Muscle of back (tissue), 3 donors: ENCODE measurements at regions not wholly inside any gene's neighbourhood (a gene's known extent, or its start where the extent isn't known, plus 50 kb on each side); places are given as distances from the start of the nearest gene placed in this dataset.

Experiments used
- DNase-seq, 3 donors: peaks; one replicate each; pipeline versions ENCODE4 v3.0.0 to v3.0.0-alpha.2; 2013

GRCh38 chr21:41671859-41672542 is 94.9 kb downstream of the RIPK4 start:
- DNase-seq = no peak

DNA sequence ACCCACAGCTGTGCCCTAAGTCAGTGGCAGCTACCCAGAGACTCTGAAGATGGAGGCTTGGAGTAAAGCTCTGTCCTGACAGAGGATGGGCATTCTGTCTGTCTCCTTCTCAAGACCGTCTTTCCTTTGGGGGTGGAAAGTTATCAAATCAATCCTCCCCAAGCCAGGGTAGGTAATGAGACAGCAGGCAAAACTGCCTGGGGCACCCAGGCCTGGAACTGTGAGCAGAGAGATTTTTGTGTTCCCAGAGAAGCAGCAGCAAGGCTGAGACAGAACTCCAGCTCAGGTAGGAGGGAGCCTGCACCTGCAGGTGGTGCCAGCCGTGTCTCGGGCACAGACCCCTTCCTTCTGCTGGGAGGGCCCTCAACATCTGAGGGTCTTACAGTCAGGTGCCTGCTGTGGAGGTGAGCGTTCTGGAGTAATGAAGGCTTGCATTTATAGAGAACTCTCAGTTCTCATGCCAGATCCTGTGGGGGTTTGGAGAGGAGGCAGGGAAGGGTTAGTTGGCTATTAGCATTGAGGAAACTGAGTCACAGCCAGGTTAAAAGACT is 95.6 kb downstream of the RIPK4 start:
- no peak for DNase-seq

- no peak for DNase-seq
Observed at GRCh38 chr21:41670056-41670805, 96.6 kb downstream of the RIPK4 start.

DNA sequence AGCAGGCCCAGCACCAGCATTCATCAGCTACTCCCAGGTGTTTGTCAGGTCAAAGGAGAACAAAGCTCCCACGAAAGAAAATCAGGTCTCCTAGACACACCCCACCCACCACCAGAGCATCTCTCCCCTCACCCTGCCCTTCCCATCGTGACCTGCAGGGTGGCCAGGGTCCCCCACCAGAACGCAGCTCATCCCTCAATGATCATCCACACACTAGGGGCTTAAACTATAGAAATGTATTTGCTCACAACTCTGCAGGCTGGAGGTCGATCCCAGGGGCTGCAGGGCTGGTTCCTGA is 97.4 kb downstream of the RIPK4 start:
- DNase-seq = no peak

- no peak for DNase-seq
Observed at GRCh38 chr21:41668686-41669532, 97.9 kb downstream of the RIPK4 start.

GRCh38 chr21:41668051-41668541 is 98.8 kb downstream of the RIPK4 start:
- DNase-seq = no peak

DNA sequence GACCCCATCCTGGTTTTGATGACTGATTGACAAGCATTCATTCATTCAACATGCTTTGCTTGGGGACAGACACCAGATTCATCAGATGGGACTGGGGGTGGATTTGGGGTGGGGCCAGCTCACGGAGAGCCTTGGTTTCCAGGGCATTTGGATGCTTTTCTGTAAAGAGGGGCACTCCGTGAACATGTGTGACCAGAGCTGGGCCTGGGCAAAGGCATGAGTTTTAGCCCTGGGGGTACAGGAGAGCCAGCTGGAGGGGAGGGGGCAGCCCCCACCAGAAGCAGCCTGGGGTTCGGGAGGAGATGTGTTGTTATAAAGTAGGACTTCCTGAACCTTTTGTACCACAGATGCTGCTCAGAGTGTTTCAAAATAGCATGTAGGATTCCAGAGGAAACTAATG is 99.7 kb downstream of the RIPK4 start:
- no peak for DNase-seq

- DNase-seq = no peak
Observed at GRCh38 chr21:41666641-41667081, 100.2 kb downstream of the RIPK4 start.

- DNase-seq = no peak
Observed at GRCh38 chr21:41665766-41666595, 100.9 kb downstream of the RIPK4 start.

DNA sequence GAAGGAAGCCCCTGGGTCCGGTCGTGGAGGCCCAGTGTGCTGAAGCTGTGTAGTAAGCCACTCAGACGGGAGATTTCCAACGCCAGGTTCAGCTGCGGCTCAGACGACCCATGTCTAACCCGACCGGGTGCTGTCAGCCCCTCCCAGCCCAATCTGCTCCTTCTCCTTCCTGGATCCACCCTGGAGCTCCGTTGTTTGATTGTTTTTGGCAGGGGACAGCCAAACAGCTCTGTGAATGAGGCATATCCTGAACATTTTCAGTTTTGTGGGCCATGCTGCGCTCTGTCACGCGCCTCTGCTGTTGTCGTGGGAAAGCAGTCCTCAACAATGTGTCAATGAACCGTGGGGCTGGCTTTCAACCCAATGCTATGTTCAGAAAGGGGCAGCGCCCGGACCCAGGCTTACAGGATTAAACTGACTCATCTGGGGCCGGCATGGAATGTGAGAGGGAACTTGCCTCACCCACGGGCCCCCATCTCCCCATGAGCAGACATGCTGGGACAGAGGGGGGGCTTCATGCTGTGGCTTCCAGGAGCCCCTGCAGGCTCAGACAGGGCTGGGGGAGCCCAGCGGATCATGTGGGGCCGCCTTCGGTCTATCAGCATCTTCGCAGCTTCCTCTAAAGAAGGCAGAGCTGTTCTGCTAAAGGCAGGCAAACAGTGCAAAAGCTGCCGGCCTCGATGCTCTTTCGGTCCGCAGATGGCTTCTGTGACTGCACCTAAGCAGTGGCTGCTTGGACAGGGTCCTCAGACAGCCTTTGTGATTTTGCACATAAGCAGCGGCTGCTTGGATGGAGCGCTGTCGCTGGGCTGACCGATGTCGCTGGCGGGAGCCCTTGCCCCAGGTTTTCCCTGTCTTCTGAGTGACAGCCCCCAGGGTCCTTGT is 101.7 kb downstream of the RIPK4 start:
- DNase-seq = peak in 2 of 3 donors; percentile 47 to 63

GRCh38 chr21:41663805-41664788 is 102.8 kb downstream of the RIPK4 start:
- DNase-seq = no peak

DNA sequence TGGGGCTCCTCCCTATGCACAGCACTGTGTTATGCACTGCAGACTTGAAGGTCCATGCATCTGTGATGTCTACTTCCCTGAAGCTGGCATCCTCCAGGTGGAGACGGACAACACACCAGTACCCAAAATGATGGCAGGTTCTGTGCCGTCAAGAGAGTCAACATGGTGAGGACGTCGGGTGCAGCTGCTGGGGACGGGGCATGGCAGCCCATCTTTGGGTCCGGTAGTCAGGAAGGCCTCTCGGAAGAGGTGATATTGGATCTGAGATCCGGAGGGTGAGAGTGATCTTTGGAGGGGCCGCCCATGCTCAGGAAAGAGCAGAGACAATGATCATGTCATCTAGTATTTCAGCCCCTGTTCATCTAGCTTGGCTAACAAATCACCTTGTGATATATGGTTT is 104.1 kb downstream of the RIPK4 start:
- DNase-seq = no peak

- no peak for DNase-seq
Observed at GRCh38 chr21:41662161-41662560, 104.7 kb downstream of the RIPK4 start.

DNA sequence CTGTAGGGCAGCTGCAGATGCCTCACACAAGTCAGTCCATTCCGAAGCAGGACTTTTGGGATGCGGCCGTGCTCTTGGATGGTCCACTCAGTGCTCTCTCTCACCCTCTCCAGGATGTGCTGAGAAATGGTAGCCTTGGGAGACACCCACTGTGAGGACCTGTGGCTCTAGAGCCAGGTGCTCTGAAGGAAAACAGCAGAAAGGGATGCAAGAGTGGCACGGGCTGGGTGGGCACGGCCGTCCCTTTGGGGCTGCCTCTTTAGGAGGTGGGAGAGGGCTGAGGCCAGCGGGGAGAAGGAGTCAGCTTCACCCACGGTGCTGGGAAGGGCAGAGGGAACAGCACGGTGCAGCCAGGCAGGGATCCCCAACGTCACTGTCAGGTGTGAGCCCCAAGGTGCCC is 106.1 kb downstream of the RIPK4 start:
- no peak for DNase-seq

- no peak for DNase-seq
Observed at GRCh38 chr21:41659791-41660560, 106.9 kb downstream of the RIPK4 start.

DNA sequence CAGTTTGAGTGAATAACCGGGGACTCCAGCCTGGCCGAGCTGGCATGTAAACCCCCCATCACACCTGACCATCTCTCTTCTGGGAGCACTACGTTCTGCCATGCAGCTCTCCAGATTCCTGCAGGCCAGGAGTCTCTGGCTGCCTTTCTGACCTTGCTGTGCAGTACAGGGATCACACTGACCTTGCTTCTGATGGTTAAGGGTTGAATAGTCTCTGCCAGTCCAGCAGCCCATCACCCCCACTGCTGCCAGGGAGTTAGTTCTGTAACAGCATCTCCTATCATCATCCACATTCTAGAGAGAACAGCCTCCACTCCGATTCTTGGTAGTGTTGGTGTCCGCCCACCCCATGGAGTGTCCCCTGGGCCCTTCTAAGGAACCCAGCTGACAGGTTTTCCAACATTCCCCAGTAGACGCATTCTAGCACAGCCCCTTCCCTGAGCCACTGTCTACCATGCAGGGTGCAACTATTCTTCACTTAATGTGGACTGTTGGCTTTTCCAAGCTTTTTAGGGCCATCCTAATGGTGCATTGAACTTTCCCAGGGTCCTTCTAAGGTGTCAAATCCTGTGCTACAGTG is 109.8 kb downstream of the RIPK4 start:
- no peak for DNase-seq

DNA sequence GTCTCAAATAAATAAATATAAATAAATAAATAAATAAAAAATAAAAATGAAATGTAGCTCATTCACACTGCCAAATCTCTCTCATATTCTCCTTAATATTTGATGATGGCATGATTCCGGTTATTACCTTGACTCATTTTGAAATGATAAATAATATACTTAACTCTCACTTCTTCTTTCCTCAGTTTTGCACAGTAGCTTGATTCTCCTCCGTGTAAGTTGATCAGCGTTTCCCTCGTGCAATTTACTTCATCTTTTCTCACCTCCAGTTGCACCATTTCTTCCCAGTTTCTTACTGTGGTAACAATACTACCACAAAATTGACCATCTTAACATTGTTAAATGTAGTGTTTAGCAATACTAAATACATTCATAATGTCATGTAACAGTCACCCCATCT is 111.6 kb downstream of the RIPK4 start:
- no peak for DNase-seq
